Panc1 (cell line): ENCODE measurements at regions not wholly inside any gene's neighbourhood (a gene's known extent, or its start where the extent isn't known, plus 50 kb on each side); places are given as distances from the start of the nearest gene placed in this dataset.

Experiments used
- ATAC-seq: fragments of 200-7000 bp; cut with Tn5 transposase; 2 replicates; pipeline ENCODE4 v1.9.1; 2020; ENCODE audit warnings: mild to moderate bottlenecking, moderate library complexity
- BruUV-seq: library from RNA; stranded (reverse); fragments of 400-500 nt; replicated peaks from 2 replicates; lab custom pipeline; 2021; lab: Mats Ljungman, UMichigan
- CTCF ChIA-PET: fragments of 300-600 bp; sonication (Branson Sonifier 250); formaldehyde crosslinking; loops from one replicate; lab custom pipeline; 2022; ENCODE audit warnings: antibody characterized with exemption; lab: Charles Lee
- POLR2A ChIA-PET: fragments of 300-600 bp; sonication (Branson Sonifier 250); formaldehyde crosslinking; loops from one replicate; lab custom pipeline; 2022; ENCODE audit warnings: antibody characterized with exemption; lab: Charles Lee
- DNase-seq: peaks from one replicate; pipeline ENCODE4 v3.0.0-alpha.2; 2010; ENCODE audit warnings: low read depth, low spot score
- H3K27ac ChIP-seq: 2 replicates; pipeline ENCODE4 v1.5.1; 2011; ENCODE audit warnings: mild to moderate bottlenecking, low read length, inconsistent platforms
- H3K27me3 ChIP-seq: fragments of 200-500 bp; sonication (Bioruptor generic); 2 replicates; pipeline ENCODE4 v1.6.0; 2014; ENCODE audit warnings: low read length, inconsistent platforms; ENCODE audit not compliant: control insufficient read depth, insufficient read depth
- H3K36me3 ChIP-seq: fragments of 200-500 bp; sonication (Bioruptor generic); 2 replicates; pipeline ENCODE4 v1.5.1; 2014; ENCODE audit warnings: inconsistent platforms, mild to moderate bottlenecking, low read length, moderate library complexity; ENCODE audit not compliant: control insufficient read depth, insufficient read depth
- H3K4me1 ChIP-seq: 2 replicates; pipeline ENCODE4 v1.5.1; 2011; ENCODE audit warnings: inconsistent platforms, mild to moderate bottlenecking, low read length, moderate library complexity; ENCODE audit not compliant: control insufficient read depth, insufficient read depth
- H3K4me3 ChIP-seq, 2 experiments: 2 replicates each; pipeline ENCODE4 v1.5.1; 2011 to 2012; ENCODE audit warnings: low read depth in 2 of 2, low read length in 2 of 2, mild to moderate bottlenecking in 2 of 2, inconsistent platforms in 1 of 2, moderate library complexity in 1 of 2
- H3K9me3 ChIP-seq: fragments of 200-500 bp; sonication (Bioruptor generic); 2 replicates; pipeline ENCODE4 v1.5.1; 2014; ENCODE audit warnings: low read depth, mild to moderate bottlenecking, inconsistent platforms, low read length, moderate library complexity; ENCODE audit not compliant: control insufficient read depth, insufficient read depth
- CTCF ChIP-seq: fragments of 450-650 bp; IDR thresholded peaks from 2 replicates; pipeline ENCODE4 v1.5.1; 2017; ENCODE audit warnings: mild to moderate bottlenecking
- POLR2AphosphoS5 ChIP-seq: IDR thresholded peaks from 2 replicates; pipeline ENCODE4 v1.6.1; 2012; ENCODE audit warnings: mild to moderate bottlenecking, low read depth, low read length, moderate library complexity
- REST ChIP-seq, 2 experiments: IDR thresholded peaks; 2 replicates each; pipeline ENCODE4 v1.6.1; 2011 to 2012; ENCODE audit warnings: low read depth in 2 of 2, control low read depth in 1 of 2, low read length in 1 of 2, mild to moderate bottlenecking in 1 of 2, moderate library complexity in 1 of 2; ENCODE audit not compliant: insufficient read depth in 1 of 2
- SIN3A ChIP-seq: IDR thresholded peaks from 2 replicates; pipeline ENCODE4 v1.6.1; 2012; ENCODE audit warnings: low read depth, mild to moderate bottlenecking, low read length, moderate library complexity, borderline replicate concordance; ENCODE audit not compliant: insufficient read depth
- TCF7L2 ChIP-seq: IDR thresholded peaks from 2 replicates; pipeline ENCODE4 v1.6.1; 2011; ENCODE audit warnings: mild to moderate bottlenecking, low read depth, low read length, inconsistent platforms
- in situ Hi-C: cut with HindIII; loops from 2 replicates; pipeline ENCODE4 v1.10.0; 2016; ENCODE audit warnings: low sequenced_read_pairs, low pct_unique_long_range_greater_than_20kb
- intact Hi-C: fragments of 100-400 bp; cut with micrococcal nuclease; formaldehyde crosslinking; loops from one replicate; pipeline ENCODE4 v1.10.0; 2022; ENCODE audit not compliant: unreplicated experiment

GRCh38 chr13:52933547-52934210, 85.2 kb upstream of the PCDH8 start:
- POLR2A ChIA-PET, result no interaction called here

GRCh38 chr13:52933099-52933498, 84.7 kb upstream of the PCDH8 start:
- intact Hi-C loops, result no loop called here
- BruUV-seq, result no TSS peak
- CTCF ChIA-PET, result no interaction called here
- Histone ChIP-seq H3K27ac (no peak overlapping the region), H3K4me3 (no peak overlapping the region), H3K4me1 (no peaks in the 10 kb centered on the region), H3K36me3 (no peaks in the 10 kb centered on the region), H3K9me3 (no peaks in the 10 kb centered on the region), H3K27me3 (no peaks in the 10 kb centered on the region; the same call in 1 of the 2 replicates)
- TF ChIP-seq TCF7L2, result no peak
- TF ChIP-seq SIN3A, result no peak
- no peak for TF ChIP-seq REST (IDR thresholded peaks at IDR 0.05; ENCODE audit: insufficient read depth in 1 of 2, low read depth in 2 of 2, low read length in 1 of 2)
- no peak for TF ChIP-seq CTCF
- TF ChIP-seq POLR2AphosphoS5, result no peak
- ATAC-seq (no peak), DNase-seq (no peak)
- POLR2A ChIA-PET, result no interaction called here
- in situ Hi-C loops, result no loop called here

More at GRCh38 chr13:52933547-52934210, 85.2 kb upstream of the PCDH8 start:
- no peak for TF ChIP-seq CTCF
- no peak for TF ChIP-seq POLR2AphosphoS5
- TF ChIP-seq SIN3A, result no peak
- TF ChIP-seq REST (IDR thresholded peaks at IDR 0.05; ENCODE audit: insufficient read depth in 1 of 2, low read depth in 2 of 2, low read length in 1 of 2), result no peak
- no peak for TF ChIP-seq TCF7L2
- no peaks in the 10 kb centered on the region; the same call in 1 of the 2 replicates for H3K27me3 ChIP-seq
- no TSS peak for BruUV-seq
- no peaks in the 10 kb centered on the region for H3K4me1 ChIP-seq
- intact Hi-C loops, result no loop called here
- H3K27ac ChIP-seq, result no peak overlapping the region
- CTCF ChIA-PET, result no interaction called here
- no peak overlapping the region for H3K4me3 ChIP-seq
- DNase-seq (no peak), ATAC-seq (no peak)
- in situ Hi-C loops, result no loop called here
- H3K9me3 ChIP-seq, result no peaks in the 10 kb centered on the region
- no peaks in the 10 kb centered on the region for H3K36me3 ChIP-seq
